Astrocyte of the hippocampus (primary cell): ENCODE measurements at regions not wholly inside any gene's neighbourhood (a gene's known extent, or its start where the extent isn't known, plus 50 kb on each side); places are given as distances from the start of the nearest gene placed in this dataset.

Experiments used
- DNase-seq: peaks from one replicate; pipeline ENCODE4 v3.0.0; 2011; ENCODE audit warnings: low read depth, low spot score

DNA sequence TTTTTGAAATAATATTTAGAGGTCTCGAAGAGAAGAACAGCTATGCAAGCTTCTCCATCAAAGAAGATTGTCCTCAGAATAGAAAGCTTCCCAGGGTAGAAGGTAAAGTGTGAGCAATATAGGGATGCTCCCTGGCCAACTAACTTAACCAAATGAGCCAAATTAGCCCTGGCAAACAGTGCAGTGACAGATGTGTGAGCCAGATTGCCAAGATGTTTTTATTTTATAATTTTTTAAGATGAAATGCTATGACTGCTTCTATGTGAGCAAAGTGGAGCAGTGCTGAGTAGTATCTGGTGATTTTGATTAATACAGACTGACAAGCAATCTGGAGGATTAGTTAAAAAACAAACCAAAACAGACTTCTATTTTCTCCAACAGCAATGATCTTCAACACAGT, 202.1 kb downstream of the NOVA1 start:
- no peak for DNase-seq

DNA sequence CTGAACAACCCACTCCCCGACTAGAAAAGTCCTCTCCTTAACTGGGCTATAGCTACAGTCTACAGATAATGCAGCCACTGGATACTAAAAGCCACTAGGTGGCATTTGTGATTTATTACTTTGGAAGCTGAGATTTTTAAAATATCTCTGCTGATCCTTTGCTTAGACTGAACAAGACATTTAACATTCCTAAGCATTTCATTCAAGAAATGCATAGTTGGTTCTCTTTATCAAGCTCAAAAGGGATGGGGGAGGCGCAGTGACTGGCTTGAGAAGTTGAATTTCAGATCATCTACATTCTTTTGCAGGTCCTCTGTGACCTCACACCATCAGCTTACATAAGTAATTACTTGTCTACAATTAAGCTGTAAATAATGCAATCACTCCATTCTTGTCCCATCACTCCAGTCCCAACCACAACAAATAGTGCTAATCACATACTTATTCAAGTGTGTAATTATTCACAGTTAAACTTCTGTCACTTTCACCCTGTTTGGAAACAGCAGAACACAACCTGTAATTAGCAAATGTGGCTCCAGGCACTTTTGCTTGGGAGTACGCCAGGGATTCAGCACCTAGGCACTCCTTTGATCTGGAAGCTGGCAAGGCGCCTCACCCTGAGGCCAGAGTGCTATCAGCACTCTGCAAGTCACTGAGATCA, 203.6 kb downstream of the NOVA1 start:
- DNase-seq = peak; percentile 70

- DNase-seq = no peak
Observed at GRCh38 chr14:26392498-26392897, 205.3 kb downstream of the NOVA1 start.

- peak; percentile 55 for DNase-seq
Observed at GRCh38 chr14:26389646-26390508, 208.0 kb downstream of the NOVA1 start.

- DNase-seq = no peak
Observed at GRCh38 chr14:26385310-26385709, 212.5 kb downstream of the NOVA1 start.

- DNase-seq = no peak
Observed at GRCh38 chr14:26382901-26383685, 214.7 kb downstream of the NOVA1 start.

GRCh38 chr14:26381405-26381804, 216.4 kb downstream of the NOVA1 start:
- DNase-seq = no peak

DNA sequence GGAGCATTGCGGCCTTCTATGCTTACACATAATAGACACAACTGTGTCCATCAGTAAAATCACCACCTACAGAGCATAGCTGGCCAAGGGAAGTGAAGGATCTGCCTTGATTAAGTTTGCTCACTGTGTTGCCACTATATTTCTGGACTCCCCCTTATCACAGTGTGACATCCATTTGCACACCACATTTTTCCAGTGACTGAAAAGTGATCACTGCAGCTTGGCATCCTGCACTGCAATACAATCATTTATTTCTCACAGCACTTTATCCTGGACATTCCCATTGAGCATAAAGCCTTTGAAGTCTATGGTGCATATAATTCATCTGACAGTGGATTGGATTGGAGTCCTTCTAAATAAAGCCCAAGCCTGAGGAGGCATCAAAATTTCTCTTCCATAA, 217.2 kb downstream of the NOVA1 start:
- no peak for DNase-seq

DNA sequence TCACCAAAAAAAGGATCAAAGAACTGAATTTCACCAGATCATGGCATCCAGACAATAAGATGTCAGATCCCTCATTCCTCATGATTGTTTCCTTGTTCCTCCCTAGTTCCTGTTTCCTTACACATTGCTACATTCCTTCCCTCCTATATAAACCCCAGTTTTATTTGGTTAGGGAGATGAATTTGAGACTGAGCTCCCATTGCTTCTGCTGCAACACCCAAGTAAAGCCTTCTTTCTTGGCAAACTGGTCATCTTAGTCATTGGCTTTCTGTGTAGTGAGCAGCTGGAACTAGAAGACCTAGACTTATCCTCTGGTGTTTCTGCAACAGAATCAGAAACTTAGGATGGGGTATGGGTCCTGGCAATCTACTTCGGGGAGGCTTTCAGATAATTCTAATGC, 217.9 kb downstream of the NOVA1 start:
- no peak for DNase-seq

GRCh38 chr14:26377150-26377549, 220.7 kb downstream of the NOVA1 start:
- no peak for DNase-seq

GRCh38 chr14:26370115-26370514, 227.7 kb downstream of the NOVA1 start:
- DNase-seq = peak; percentile 42

DNA sequence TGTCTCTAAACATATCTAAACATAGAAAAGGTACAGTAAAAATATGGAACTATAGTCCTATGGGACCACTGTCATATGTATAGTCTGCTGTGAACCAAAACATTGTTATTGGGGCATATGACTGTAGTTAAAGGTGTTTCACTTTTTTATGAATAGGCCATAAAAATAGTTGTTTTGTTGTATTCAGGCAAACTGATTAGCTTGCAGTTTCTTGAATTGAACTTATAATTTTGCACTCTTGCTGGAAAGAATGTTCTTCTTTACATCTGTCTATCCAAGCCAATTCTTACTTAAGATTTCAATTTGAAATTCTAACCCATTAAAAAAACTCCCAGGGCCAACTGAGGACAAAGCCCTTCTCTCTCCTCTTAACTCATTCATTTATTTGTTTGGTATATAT, 234.1 kb downstream of the NOVA1 start:
- DNase-seq = no peak

DNA sequence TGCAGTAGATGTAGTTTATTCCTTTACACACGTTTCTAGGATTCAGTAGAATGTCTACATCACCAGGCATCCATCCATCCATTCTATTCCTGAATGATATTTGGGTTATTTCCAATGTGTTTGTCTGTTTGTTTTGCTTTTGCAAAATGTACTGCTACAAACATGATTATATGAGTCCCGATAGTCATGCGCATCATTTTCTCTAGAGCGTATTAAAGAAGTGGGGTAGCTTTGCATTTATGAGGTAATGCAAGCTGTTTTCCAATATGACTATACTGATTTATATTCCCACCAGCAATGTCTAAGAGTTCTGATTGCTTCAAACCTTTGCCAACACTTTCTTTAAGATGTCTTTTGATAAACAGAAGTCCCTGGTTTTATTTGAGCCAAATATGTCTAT, 253.2 kb downstream of the NOVA1 start:
- no peak for DNase-seq

GRCh38 chr14:26339381-26339780, 258.5 kb downstream of the NOVA1 start:
- DNase-seq = no peak

DNA sequence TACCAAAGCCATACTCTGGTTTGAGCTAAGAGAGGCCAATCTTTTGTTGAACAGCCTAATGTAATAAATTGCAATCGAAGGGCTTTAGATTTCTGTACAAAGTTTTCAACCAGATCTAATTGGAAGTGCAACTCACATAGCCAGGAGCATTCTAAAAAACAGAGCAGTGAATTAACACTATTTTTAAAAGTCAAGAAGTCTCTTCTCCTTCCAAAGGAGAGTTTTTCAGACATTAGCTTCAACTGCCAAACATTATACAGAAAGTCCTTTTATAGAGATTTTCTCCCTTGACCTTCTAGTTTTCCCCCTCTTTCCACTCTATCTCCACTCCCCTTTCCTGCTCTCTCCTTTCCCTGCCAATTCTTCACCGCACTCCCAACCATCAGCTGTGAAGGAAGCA, 259.6 kb downstream of the NOVA1 start:
- no peak for DNase-seq

DNA sequence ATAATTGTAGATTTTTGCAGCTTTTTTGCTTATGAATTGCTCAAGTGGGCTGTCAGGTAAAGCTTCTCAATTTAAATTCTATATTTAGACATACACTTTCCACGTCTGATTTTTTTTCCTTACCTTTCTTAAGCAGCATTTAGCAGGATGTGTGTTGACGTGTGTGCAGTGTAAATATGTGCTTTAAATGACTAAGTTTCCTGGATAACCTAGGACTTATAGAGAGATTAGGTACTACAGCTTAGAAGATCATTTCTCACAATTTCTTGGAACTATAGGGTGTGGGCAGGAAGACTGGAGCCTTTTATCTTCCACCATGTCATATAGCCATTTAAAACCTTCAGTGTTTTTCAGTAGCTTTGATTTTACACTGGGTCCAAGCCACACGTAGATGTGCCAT, 263.5 kb downstream of the NOVA1 start:
- no peak for DNase-seq

DNA sequence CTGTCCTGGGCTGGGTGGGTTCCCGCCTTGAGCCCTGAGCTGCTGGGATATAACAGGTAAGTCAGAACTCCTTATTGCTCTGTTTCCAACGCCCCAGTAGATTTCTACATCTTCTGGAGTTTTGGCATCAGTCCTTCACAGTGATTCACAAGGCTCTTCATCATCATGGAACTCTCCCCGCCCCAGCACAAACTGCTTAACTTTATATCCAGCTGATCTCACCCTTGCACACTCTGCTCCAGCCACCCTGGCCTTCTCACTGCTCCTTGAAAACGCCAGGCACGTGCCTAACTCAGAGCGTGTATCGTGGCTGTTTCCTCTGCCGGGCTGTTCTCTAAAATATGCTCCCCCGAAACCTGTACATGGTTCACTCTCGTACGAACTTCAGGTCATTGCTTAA, 264.9 kb downstream of the NOVA1 start:
- no peak for DNase-seq

- no peak for DNase-seq
Observed at GRCh38 chr14:26330982-26331381, 266.9 kb downstream of the NOVA1 start.

DNA sequence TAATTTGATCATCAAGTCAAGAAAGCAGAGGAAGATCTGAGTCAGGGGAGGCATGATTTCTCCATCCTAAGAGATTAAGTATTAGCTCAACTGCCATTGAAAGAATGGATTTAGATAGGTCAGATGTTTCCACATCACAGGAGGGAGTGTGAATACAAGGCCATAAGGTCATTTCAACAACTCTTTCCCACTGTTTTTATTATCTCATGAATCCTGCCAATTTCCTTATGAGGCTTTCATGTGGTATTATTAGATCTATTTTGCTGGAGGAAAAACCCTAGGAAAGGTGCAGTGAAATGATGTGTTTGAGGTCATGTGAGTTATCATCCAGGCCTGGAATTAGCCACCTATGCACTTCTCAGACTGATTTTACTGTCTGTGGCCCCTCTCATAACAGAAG, 269.0 kb downstream of the NOVA1 start:
- DNase-seq = no peak

DNA sequence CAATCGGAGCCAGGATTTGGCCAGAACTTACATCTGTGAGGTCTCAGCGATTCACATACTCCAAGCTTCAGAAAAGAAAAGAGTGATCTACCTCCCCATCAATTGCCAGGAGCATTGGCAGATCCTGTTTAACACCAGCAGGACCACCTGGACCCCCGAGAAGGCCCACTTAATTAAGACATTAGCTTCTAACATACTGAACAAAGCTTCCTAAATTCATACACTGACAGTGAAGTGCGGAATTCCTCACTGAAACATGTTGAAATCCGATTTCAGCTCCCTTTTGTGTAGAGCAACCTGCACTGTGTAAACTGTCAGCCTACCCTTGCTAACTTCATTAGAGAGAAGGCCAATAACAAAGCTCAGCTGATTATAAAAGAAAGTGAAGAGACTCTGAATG, 274.0 kb downstream of the NOVA1 start:
- DNase-seq = no peak

- DNase-seq = no peak
Observed at GRCh38 chr14:26320886-26321285, 276.9 kb downstream of the NOVA1 start.

DNA sequence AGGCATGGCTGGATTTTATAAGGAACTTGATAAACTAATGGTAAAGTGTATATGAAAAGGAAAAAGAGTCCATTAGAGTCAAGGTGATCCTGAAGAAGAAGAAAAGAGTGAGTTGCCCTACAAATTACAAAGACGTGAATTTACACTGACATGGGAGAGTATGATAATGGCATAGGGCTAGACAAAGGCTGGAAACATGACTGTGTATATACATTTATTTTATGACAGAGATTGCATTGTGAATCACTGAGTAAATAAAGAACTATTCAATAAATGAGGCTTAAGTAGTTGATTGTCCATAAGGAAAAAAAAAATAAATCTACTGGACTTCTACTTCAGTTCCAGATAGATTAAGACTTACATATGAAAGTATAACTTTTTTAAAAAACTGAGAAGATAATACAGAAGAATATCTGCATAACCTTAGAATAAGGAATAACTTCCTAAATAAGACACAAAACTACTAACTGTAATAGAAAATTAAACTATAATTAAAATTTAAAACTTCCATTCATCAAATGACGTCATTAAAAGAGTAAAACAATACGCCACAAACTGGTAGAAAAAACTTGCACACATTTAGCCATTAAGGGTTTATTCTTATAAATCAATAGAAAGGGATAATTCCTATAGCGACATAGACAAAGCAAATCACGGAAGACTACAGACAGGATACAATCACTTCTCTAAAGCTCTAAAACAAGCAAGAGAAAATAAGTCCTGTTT, 278.5 kb downstream of the NOVA1 start:
- DNase-seq = no peak
